Activated B cell treated with CpG ODN at 0.5 μM for 24 hours (primary cell): ENCODE measurements at regions not wholly inside any gene's neighbourhood (a gene's known extent, or its start where the extent isn't known, plus 50 kb on each side); places are given as distances from the start of the nearest gene placed in this dataset.
"Not testable (repeated sequence)": the region's sequence is repeated elsewhere in the genome, so short reads cannot be mapped to it uniquely, and the experiment has no call there.

Experiments
- ATAC-seq: fragments of 200-7000 bp; cut with Tn5 transposase; one replicate; pipeline ENCODE4 v1.10.0; 2021; ENCODE audit warnings: low read depth, mild to moderate bottlenecking, moderate library complexity
- CTCF ChIA-PET: fragments of 350-600 bp; sonication (Branson Sonifier 250); formaldehyde crosslinking; loops from one replicate; lab custom pipeline; 2021; ENCODE audit warnings: antibody characterized with exemption; lab: Charles Lee
- POLR2A ChIA-PET: fragments of 350-600 bp; sonication (Branson Sonifier 250); formaldehyde crosslinking; loops from one replicate; lab custom pipeline; 2021; ENCODE audit warnings: antibody characterized with exemption; lab: Charles Lee
- DNase-seq: peaks from one replicate; pipeline ENCODE4 v3.0.0; 2022
- H3K27ac Mint-ChIP-seq: one replicate; pipeline ENCODE4 v1.8.0; 2020; ENCODE audit warnings: mixed read lengths
- H3K27me3 Mint-ChIP-seq: one replicate; pipeline ENCODE4 v1.8.0; 2021; ENCODE audit warnings: mixed read lengths
- H3K36me3 Mint-ChIP-seq: one replicate; pipeline ENCODE4 v1.8.0; 2021; ENCODE audit warnings: low read depth, mixed read lengths
- H3K4me1 Mint-ChIP-seq: one replicate; pipeline ENCODE4 v1.8.0; 2021; ENCODE audit warnings: mixed read lengths
- H3K4me3 Mint-ChIP-seq: one replicate; pipeline ENCODE4 v1.8.0; 2020; ENCODE audit warnings: mild to moderate bottlenecking, mixed read lengths
- H3K9me3 Mint-ChIP-seq: one replicate; pipeline ENCODE4 v1.8.0; 2020; ENCODE audit warnings: mixed read lengths
- intact Hi-C: fragments of 100-400 bp; cut with micrococcal nuclease; formaldehyde crosslinking; loops from one replicate; pipeline ENCODE4 v1.15.1; 2024
- TF ChIP-seq, protein P1 (sequence below): fragments of 200-600 bp; IDR thresholded peaks from one replicate; pipeline ENCODE4 v1.8.0; 2022; ENCODE audit warnings: antibody characterized with exemption, mild to moderate bottlenecking

GRCh38 chr4:137421796-137422195 lies 110.5 kb downstream of the PCDH18 start:
- intact Hi-C loops = no loop called here
- DNase-seq (no peak), ATAC-seq (no peak)
- no peak overlapping the region for H3K4me3 Mint-ChIP-seq
- no peak overlapping the region for H3K27ac Mint-ChIP-seq
- CTCF ChIA-PET = no interaction called here
- peaks cover 3% of the 10 kb centered on the region for H3K9me3 Mint-ChIP-seq
- TF ChIP-seq, protein P1, sequence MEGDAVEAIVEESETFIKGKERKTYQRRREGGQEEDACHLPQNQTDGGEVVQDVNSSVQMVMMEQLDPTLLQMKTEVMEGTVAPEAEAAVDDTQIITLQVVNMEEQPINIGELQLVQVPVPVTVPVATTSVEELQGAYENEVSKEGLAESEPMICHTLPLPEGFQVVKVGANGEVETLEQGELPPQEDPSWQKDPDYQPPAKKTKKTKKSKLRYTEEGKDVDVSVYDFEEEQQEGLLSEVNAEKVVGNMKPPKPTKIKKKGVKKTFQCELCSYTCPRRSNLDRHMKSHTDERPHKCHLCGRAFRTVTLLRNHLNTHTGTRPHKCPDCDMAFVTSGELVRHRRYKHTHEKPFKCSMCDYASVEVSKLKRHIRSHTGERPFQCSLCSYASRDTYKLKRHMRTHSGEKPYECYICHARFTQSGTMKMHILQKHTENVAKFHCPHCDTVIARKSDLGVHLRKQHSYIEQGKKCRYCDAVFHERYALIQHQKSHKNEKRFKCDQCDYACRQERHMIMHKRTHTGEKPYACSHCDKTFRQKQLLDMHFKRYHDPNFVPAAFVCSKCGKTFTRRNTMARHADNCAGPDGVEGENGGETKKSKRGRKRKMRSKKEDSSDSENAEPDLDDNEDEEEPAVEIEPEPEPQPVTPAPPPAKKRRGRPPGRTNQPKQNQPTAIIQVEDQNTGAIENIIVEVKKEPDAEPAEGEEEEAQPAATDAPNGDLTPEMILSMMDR = no peak
- POLR2A ChIA-PET = no interaction called here
- H3K27me3 Mint-ChIP-seq = no peaks in the 10 kb centered on the region
- H3K4me1 Mint-ChIP-seq = no peaks in the 10 kb centered on the region
- H3K36me3 Mint-ChIP-seq = no peaks in the 10 kb centered on the region

DNA sequence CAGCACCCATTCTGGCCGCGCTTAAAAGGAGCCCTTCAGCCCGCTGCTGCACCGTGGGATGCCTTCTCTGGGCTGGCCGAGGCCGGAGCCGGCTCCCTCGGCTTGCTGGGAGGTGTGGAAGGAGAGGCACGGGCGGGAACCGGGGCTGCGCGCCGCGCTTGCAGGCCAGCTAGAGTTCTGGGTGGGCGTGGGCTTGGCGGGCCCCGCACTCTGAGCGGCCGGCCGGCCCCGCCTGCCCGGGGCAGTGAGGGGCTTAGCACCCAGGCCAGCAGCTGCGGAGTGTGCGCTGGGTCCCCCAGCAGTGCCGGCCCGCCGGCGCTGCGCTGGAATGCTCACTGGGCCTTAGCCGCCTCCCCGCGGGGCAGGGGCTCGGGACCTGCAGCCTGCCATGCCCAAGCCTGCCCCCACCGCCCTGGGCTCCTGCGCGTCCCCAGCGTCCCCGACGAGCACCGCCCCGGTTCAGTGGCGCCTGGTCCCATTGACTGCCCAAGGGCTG lies 111.3 kb downstream of the PCDH18 start:
- POLR2A ChIA-PET = no interaction called here
- H3K4me3 Mint-ChIP-seq = no peak overlapping the region
- CTCF ChIA-PET = no interaction called here
- ATAC-seq = no peak
- H3K27ac Mint-ChIP-seq = no peak overlapping the region
- no peaks in the 10 kb centered on the region for H3K27me3 Mint-ChIP-seq
- peaks cover 3% of the 10 kb centered on the region for H3K9me3 Mint-ChIP-seq
- H3K4me1 Mint-ChIP-seq = no peaks in the 10 kb centered on the region
- intact Hi-C loops = no loop called here
- no peak for DNase-seq
- TF ChIP-seq, protein P1 = no peak
- H3K36me3 Mint-ChIP-seq = no peaks in the 10 kb centered on the region

DNA sequence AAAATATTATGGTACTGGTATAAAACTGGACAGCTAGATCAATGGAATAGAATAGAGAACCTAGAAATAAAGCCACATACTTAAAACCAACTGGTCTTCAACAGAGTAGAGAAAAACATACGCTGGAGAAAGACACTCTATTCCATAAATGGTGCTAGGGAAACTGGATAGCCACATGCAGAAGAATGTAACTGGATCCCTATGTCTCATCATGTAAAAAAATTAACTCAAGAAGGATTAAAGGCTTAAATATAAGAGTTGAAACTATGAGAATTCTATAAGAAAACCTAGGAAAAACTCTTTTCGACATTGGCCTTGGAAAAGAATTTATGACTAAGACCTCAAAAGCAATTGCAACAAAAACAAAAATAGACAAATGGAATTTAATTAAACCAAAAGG lies 114.6 kb downstream of the PCDH18 start:
- no peaks in the 10 kb centered on the region for H3K36me3 Mint-ChIP-seq
- intact Hi-C loops = no loop called here
- ChIA-PET POLR2A (no interaction called here), CTCF (no interaction called here)
- ATAC-seq (no peak), DNase-seq (no peak)
- H3K9me3 Mint-ChIP-seq = no peaks in the 10 kb centered on the region
- no peaks in the 10 kb centered on the region for H3K27me3 Mint-ChIP-seq
- H3K27ac Mint-ChIP-seq = no peak overlapping the region
- no peaks in the 10 kb centered on the region for H3K4me1 Mint-ChIP-seq
- TF ChIP-seq, protein P1 = no peak
- H3K4me3 Mint-ChIP-seq = no peak overlapping the region

GRCh38 chr4:137414802-137415201 lies 117.5 kb downstream of the PCDH18 start:
- H3K4me1 Mint-ChIP-seq = no peaks in the 10 kb centered on the region
- intact Hi-C loops = no loop called here
- H3K27me3 Mint-ChIP-seq = no peaks in the 10 kb centered on the region
- POLR2A ChIA-PET = no interaction called here
- no peak overlapping the region for H3K4me3 Mint-ChIP-seq
- CTCF ChIA-PET = no interaction called here
- H3K36me3 Mint-ChIP-seq = no peaks in the 10 kb centered on the region
- H3K9me3 Mint-ChIP-seq = no peaks in the 10 kb centered on the region
- no peak overlapping the region for H3K27ac Mint-ChIP-seq
- no peak for ATAC-seq
- no peak for DNase-seq
- TF ChIP-seq, protein P1 = no peak

GRCh38 chr4:137408527-137409177 lies 123.6 kb downstream of the PCDH18 start:
- H3K9me3 Mint-ChIP-seq = peaks cover 3% of the 10 kb centered on the region
- DNase-seq (no peak), ATAC-seq (no peak)
- H3K36me3 Mint-ChIP-seq = no peaks in the 10 kb centered on the region
- no peaks in the 10 kb centered on the region for H3K4me1 Mint-ChIP-seq
- H3K4me3 Mint-ChIP-seq = no peak overlapping the region
- intact Hi-C loops = no loop called here
- POLR2A ChIA-PET = no interaction called here
- no peak overlapping the region for H3K27ac Mint-ChIP-seq
- TF ChIP-seq, protein P1 = no peak
- H3K27me3 Mint-ChIP-seq = no peaks in the 10 kb centered on the region
- CTCF ChIA-PET = no interaction called here

- H3K4me3 Mint-ChIP-seq, CTCF ChIA-PET, H3K9me3 Mint-ChIP-seq, DNase-seq, H3K27ac Mint-ChIP-seq, POLR2A ChIA-PET, ATAC-seq, H3K27me3 Mint-ChIP-seq, H3K36me3 Mint-ChIP-seq, intact Hi-C loops, H3K4me1 Mint-ChIP-seq: not testable (repeated sequence)
Measured at GRCh38 chr4:137405833-137406232, 126.5 kb downstream of the PCDH18 start.
